NCI-H2107 treated with DMSO at 0.1 percent for 48 hours (cell line): ENCODE measurements at regions not wholly inside any gene's neighbourhood (a gene's known extent, or its start where the extent isn't known, plus 50 kb on each side); places are given as distances from the start of the nearest gene placed in this dataset.

Experiments used
- DNase-seq: peaks from one replicate; lab custom pipeline; 2025; ENCODE audit not compliant: unreplicated experiment; lab: John Stamatoyannopoulos, UW

GRCh38 chr11:128407962-128408361 lies 179.4 kb downstream of the ETS1 start:
- DNase-seq = no peak

- DNase-seq = no peak
Observed at GRCh38 chr11:128405714-128406662, 181.4 kb downstream of the ETS1 start.

- no peak for DNase-seq
Observed at GRCh38 chr11:128405112-128405511, 182.2 kb downstream of the ETS1 start.

- no peak for DNase-seq
Observed at GRCh38 chr11:128404437-128404836, 182.9 kb downstream of the ETS1 start.

GRCh38 chr11:128400382-128401203 lies 186.8 kb downstream of the ETS1 start:
- no peak for DNase-seq

- no peak for DNase-seq
Observed at GRCh38 chr11:128399251-128400121, 187.9 kb downstream of the ETS1 start.

- DNase-seq = no peak
Observed at GRCh38 chr11:128398517-128399250, 188.7 kb downstream of the ETS1 start.

GRCh38 chr11:128397362-128397761 lies 190.0 kb downstream of the ETS1 start:
- no peak for DNase-seq

- no peak for DNase-seq
Observed at GRCh38 chr11:128394431-128395089, 192.8 kb downstream of the ETS1 start.

GRCh38 chr11:128392259-128392658 lies 195.1 kb downstream of the ETS1 start:
- no peak for DNase-seq

- no peak for DNase-seq
Observed at GRCh38 chr11:128391811-128392210, 195.5 kb downstream of the ETS1 start.

- no peak for DNase-seq
Observed at GRCh38 chr11:128390246-128390645, 197.1 kb downstream of the ETS1 start.

GRCh38 chr11:128389461-128389976 lies 197.8 kb downstream of the ETS1 start:
- no peak for DNase-seq

GRCh38 chr11:128388206-128388815 lies 199.0 kb downstream of the ETS1 start:
- no peak for DNase-seq

GRCh38 chr11:128379587-128380580 lies 207.5 kb downstream of the ETS1 start:
- no peak for DNase-seq

GRCh38 chr11:128375961-128376360 lies 211.4 kb downstream of the ETS1 start:
- no peak for DNase-seq

GRCh38 chr11:128374026-128374425 lies 213.3 kb downstream of the ETS1 start:
- DNase-seq = no peak

GRCh38 chr11:128372977-128373376 lies 214.4 kb downstream of the ETS1 start:
- DNase-seq = no peak
